HUES6 (cell line): ENCODE measurements at regions not wholly inside any gene's neighbourhood (a gene's known extent, or its start where the extent isn't known, plus 50 kb on each side); places are given as distances from the start of the nearest gene placed in this dataset.

ENCODE experiments used
- H3K27ac ChIP-seq: 2 replicates; pipeline ENCODE4 v1.7.0; 2013; ENCODE audit warnings: low read depth, mild to moderate bottlenecking, low read length, inconsistent platforms
- H3K27me3 ChIP-seq: 2 replicates; pipeline ENCODE4 v1.6.1; 2013; ENCODE audit warnings: low read length; ENCODE audit not compliant: control insufficient read depth, insufficient read depth
- H3K36me3 ChIP-seq: 2 replicates; pipeline ENCODE4 v1.6.1; 2013; ENCODE audit warnings: low read length; ENCODE audit not compliant: control insufficient read depth, insufficient read depth
- H3K4me1 ChIP-seq: 2 replicates; pipeline ENCODE4 v1.6.1; 2013; ENCODE audit warnings: low read length; ENCODE audit not compliant: control insufficient read depth, insufficient read depth
- H3K4me3 ChIP-seq: 2 replicates; pipeline ENCODE4 v1.5.1; 2013; ENCODE audit warnings: low read depth, low read length
- H3K9ac ChIP-seq: one replicate; pipeline ENCODE4 v1.6.1; 2013; ENCODE audit warnings: mild to moderate bottlenecking, low read length
- H3K9me3 ChIP-seq: 2 replicates; pipeline ENCODE4 v1.6.1; 2013; ENCODE audit warnings: low read depth, low read length; ENCODE audit not compliant: control insufficient read depth, insufficient read depth

DNA sequence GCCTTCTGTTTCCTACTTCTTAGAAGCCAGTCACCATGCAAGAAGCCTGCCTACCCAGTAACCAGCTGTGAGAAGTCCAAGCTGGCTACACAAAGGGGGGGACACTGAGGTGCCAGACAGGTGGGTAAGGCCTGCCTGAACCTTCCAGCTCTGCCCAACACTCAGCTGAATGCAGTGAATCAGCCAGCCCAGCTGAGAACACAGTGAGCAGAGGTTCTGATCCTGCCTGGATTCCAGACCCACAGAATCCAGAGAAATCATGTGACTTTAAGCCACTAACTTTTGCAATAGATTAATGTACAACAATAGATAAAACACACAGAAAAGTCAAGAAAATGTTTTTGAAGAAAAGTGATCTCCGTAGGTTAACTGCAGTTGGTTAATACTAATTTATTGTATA, 151.7 kb downstream of the EFNB2 start:
- no peaks in the 10 kb centered on the region for H3K36me3 ChIP-seq
- no peaks in the 10 kb centered on the region for H3K27me3 ChIP-seq
- H3K27ac ChIP-seq, result no peak overlapping the region
- peaks cover 4% of the 10 kb centered on the region for H3K9me3 ChIP-seq
- no peak overlapping the region for H3K4me3 ChIP-seq
- H3K4me1 ChIP-seq, result peaks cover 4% of the 10 kb centered on the region
- H3K9ac ChIP-seq, result no peak overlapping the region

DNA sequence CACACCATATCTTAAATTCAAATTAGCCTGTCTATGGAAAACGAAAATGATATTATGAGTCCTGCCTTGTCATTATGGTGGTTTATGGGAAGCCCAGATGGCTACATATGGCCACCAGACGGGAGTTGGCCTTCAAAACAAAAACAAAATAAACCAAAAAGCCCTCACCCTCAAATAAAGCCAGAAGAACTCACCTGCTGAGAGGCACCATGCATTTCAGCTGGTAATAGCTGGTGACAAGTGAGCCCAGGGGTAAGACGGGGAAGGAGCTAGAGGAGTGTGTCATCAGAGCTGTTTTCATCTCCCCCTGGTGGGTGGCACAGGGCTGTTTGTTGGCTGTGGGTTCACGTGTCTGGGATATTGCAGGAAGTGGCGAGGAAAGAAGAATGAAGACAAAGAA, 152.9 kb downstream of the EFNB2 start:
- Histone ChIP-seq H3K27ac (no peak overlapping the region), H3K36me3 (no peaks in the 10 kb centered on the region), H3K4me3 (no peak overlapping the region), H3K9me3 (no peaks in the 10 kb centered on the region), H3K27me3 (no peaks in the 10 kb centered on the region), H3K9ac (no peak overlapping the region), H3K4me1 (peaks cover 4% of the 10 kb centered on the region)

DNA sequence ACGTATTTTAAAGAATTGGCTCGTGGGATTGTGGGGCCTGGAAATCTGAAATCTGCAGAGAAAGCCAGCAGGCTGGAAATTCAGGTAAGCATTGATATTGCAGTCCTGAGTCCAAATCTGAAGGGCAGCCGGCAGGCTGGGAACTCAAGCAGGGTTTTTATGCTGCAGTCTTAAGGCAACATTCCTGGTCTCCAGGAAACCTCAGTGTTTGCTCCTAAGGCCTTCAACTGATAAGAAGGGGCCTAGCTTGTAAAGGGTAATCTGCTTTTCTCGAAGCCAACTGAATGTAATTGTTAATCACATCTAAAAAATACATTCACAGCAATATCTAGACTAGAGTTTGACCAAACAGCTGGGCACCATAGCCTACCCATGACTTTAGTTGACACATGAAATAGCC, 154.4 kb downstream of the EFNB2 start:
- Histone ChIP-seq H3K27me3 (no peaks in the 10 kb centered on the region), H3K9me3 (no peaks in the 10 kb centered on the region), H3K36me3 (no peaks in the 10 kb centered on the region), H3K9ac (no peak overlapping the region), H3K27ac (no peak overlapping the region), H3K4me3 (no peak overlapping the region), H3K4me1 (peaks cover 4% of the 10 kb centered on the region)

DNA sequence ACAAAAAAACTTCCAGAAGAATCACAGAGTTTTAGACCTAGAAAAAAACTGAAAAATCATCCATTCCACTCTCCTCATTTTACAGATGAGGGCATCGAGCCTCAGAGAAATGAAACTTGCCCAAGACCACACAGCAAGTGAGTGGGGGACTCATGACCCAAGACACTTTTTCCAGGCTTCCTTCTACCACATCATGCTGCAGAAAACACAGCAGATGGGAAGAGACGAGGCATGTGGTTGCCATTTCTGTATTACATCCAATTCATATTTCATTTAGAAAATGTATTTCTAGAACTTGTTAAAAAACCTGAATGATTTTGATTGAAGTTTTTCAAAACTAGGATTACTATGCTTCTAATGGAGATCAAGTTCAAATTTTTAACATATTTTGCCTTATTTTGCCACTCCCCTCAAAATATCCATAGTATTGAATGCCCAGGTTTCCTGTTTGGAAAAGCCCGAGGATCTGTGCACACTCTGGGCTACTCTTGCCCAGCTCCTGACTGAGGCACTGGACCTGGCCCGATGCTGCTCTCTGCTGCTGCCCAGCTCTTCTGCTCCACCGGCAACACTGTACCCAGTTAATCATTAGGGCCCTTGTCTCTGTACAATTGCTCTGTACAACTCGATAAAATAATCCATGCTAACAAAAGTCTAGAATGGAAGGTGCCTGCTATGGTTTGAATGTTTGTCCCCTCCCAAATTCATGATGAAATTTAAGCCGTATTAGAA, 157.4 kb downstream of the EFNB2 start:
- Histone ChIP-seq H3K9ac (no peak overlapping the region), H3K9me3 (no peaks in the 10 kb centered on the region), H3K4me1 (no peaks in the 10 kb centered on the region; the same call in 1 of the 2 replicates), H3K27ac (no peak overlapping the region), H3K27me3 (no peaks in the 10 kb centered on the region), H3K36me3 (no peaks in the 10 kb centered on the region), H3K4me3 (no peak overlapping the region)

DNA sequence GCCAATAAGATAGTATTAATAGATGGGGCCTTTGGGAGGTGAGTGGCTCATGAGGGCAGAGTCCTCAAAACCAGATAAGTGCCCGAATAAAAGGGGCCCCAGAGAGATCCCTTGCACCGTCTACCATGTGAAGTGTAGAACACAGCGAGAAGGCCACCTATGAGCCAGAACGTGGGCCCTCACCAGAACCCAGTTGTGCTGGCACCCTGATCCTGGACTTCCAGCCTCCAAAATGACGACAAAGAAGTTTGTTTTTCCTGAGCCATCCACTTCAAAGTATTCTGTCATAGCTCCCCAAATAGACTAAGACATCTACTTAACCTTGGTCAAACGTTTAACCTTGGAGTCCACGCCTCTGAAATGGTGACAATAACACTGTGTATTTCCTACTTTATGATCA, 158.1 kb downstream of the EFNB2 start:
- H3K27ac ChIP-seq, result no peak overlapping the region
- no peaks in the 10 kb centered on the region for H3K27me3 ChIP-seq
- no peaks in the 10 kb centered on the region; the same call in 1 of the 2 replicates for H3K4me1 ChIP-seq

DNA sequence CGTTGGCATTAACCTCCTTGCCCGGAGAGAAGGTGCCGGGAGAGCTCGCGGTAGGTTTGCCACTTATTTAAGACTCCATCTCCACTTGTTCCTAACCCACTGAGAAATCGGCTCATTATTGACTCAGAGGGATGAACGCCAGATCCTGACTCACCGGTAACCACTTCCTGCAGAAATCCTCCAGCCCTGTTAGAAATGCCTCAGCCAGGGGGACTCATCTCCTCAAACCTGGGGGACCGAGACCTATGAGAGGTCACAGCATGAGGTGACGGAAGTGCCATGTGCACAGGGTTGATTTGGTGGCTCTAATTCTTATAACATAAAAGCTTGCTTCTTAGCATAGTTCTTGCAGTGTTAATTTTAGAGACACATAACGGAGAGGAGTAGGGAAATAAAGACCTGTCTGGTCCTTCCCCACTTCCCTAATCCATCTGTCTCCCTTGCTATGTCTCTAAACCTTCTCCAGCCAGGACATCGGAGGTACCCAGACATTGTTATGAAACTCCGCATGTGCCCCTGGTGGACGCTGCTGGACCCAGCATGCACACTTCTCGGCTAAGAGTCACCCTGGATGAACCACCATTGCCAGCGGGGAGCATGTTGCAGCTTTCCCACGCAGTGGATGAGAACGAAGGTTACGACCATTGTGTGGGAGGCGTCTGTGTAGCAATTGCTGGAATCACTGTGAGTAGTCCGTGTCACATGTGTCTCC, 158.9 kb downstream of the EFNB2 start:
- no peak overlapping the region for H3K4me3 ChIP-seq
- no peaks in the 10 kb centered on the region for H3K27me3 ChIP-seq
- H3K9ac ChIP-seq, result no peak overlapping the region
- no peaks in the 10 kb centered on the region for H3K36me3 ChIP-seq
- H3K27ac ChIP-seq, result no peak overlapping the region
- H3K9me3 ChIP-seq, result no peaks in the 10 kb centered on the region
- no peaks in the 10 kb centered on the region; the same call in 1 of the 2 replicates for H3K4me1 ChIP-seq

More for the DNA sequence above, 158.1 kb downstream of the EFNB2 start:
- Histone ChIP-seq H3K9me3 (no peaks in the 10 kb centered on the region), H3K36me3 (no peaks in the 10 kb centered on the region), H3K4me3 (no peak overlapping the region), H3K9ac (no peak overlapping the region)

DNA sequence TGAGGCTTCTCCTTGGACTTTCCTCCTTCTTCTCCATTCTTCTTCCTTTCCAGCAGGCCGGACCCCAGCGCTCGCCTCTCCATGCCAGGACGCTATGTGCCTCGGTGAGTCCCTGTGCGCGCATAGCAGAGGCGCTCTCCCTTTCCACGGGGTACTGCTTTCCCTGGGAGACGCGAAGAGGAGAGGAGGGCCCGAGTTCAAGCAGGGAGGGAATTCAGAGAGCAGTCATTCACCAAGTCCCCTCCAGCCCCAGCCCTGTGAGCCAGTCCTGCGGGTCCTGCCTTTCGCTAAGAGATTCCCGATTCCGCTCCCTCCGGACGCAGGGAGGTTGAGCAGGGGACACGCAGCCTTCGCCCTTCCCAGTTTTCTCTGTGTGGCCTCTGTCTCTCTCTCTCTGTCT, 160.4 kb downstream of the EFNB2 start:
- Histone ChIP-seq H3K36me3 (no peaks in the 10 kb centered on the region), H3K27me3 (no peaks in the 10 kb centered on the region), H3K9me3 (no peaks in the 10 kb centered on the region), H3K4me3 (no peak overlapping the region), H3K9ac (no peak overlapping the region), H3K27ac (no peak overlapping the region), H3K4me1 (no peaks in the 10 kb centered on the region; the same call in 1 of the 2 replicates)

DNA sequence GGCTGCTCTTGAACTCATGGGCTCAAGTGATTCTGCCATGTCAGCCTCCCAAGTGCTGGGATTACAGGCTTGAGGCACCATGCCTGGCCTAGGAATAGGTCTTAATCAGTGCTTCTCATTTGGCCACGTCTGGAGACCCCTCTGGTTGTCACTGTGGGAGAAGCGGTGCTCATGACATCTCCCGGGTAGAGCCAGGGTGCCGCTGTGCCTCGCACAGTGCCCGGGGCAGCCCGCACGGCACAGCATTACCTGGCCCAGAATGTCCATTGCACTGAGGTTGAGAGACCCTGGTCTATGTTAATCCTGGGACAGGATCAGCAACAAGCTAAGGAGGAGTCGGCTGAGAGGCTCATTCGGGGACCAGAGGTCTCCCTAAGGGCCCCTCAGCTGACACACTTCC, 160.8 kb downstream of the EFNB2 start:
- no peaks in the 10 kb centered on the region; the same call in 1 of the 2 replicates for H3K4me1 ChIP-seq
- H3K9me3 ChIP-seq, result no peaks in the 10 kb centered on the region
- H3K4me3 ChIP-seq, result no peak overlapping the region
- no peak overlapping the region for H3K9ac ChIP-seq
- no peaks in the 10 kb centered on the region for H3K36me3 ChIP-seq
- no peaks in the 10 kb centered on the region for H3K27me3 ChIP-seq
- H3K27ac ChIP-seq, result no peak overlapping the region

DNA sequence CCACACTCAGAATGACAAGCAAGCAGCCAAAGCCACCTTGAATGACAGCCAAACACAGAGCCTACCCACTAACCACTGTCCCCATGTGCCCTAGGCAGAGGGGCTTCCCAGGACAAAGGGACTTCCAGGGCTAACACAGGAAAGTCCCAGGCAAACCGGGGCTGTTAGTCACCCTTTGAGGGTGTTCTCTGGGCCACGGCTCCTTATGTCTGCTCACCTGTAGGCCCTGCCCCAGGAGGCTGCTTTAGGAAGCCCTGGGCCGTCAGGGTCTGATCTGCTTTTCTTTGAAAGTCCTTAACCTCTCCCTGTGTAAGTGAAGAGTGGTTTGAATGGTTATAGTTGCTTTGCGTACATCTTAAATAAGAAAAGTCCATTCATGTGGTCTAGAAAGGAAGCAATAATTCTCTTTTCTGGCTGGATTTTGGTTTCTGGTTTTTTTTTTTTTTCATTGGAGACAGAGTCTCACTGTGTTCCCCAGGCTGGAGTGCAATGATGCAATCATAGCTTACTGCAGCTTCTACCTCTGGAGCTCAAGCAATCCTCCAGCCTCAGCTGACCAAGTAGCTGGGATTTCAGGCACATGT, 161.4 kb downstream of the EFNB2 start:
- Histone ChIP-seq H3K36me3 (no peaks in the 10 kb centered on the region), H3K9ac (no peak overlapping the region), H3K27me3 (no peaks in the 10 kb centered on the region), H3K27ac (no peak overlapping the region), H3K9me3 (no peaks in the 10 kb centered on the region), H3K4me1 (no peaks in the 10 kb centered on the region; the same call in 1 of the 2 replicates), H3K4me3 (no peak overlapping the region)

DNA sequence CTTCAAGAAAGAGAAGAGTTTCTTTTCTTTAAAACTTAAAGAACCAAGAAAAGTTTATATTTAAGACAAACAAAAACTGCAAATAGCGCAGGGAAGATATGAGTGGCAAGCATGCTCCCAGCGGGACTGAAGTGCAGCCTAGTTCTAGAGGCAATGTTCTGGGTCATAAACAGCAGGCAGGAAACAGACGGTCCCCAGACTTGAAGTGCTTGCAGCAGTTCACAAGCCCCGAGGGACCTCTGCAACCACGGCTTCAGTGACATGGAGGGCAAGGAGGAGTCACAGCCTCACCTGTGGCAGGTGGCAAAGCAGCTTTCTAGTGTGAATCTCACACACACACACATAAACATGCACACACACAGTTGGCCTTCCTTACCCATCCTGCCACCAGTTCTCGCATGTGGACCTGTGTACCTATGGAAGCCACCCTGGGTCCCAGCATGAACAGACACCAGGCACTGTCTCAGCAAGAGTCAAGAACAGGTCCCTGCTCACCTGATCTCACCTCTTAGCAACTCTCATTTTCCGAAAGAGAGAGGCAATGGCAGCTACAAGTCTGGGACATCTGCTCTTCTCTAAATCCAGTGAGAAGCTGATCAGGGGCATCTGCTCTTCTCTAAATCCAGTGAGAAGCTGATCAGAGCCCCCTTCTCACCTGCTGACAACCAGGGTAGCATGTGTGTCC, 162.0 kb downstream of the EFNB2 start:
- no peaks in the 10 kb centered on the region for H3K27me3 ChIP-seq
- no peak overlapping the region for H3K4me3 ChIP-seq
- H3K4me1 ChIP-seq, result no peaks in the 10 kb centered on the region; the same call in 1 of the 2 replicates
- no peak overlapping the region for H3K27ac ChIP-seq
- H3K9me3 ChIP-seq, result no peaks in the 10 kb centered on the region
- no peak overlapping the region for H3K9ac ChIP-seq
- no peaks in the 10 kb centered on the region for H3K36me3 ChIP-seq
